DOHH2 (cell line): ENCODE measurements at regions not wholly inside any gene's neighbourhood (a gene's known extent, or its start where the extent isn't known, plus 50 kb on each side); places are given as distances from the start of the nearest gene placed in this dataset.

Source experiments
- EZH2phosphoT487 ChIP-seq: fragments of 200-600 bp; sonication (generic); IDR thresholded peaks from 2 replicates; pipeline ENCODE4 v1.6.1; 2017; ENCODE audit warnings: borderline replicate concordance, mild to moderate bottlenecking, antibody characterized with exemption, low read length, moderate library complexity, mixed read lengths
- TF ChIP-seq, protein P1 (sequence below): fragments of 200-600 bp; sonication (generic); IDR thresholded peaks from one replicate; pipeline ENCODE4 v1.5.1; 2014; ENCODE audit warnings: antibody characterized with exemption, mild to moderate bottlenecking, low read depth, low read length; ENCODE audit not compliant: poor library complexity, severe bottlenecking

GRCh38 chr4:162245051-162245450 is 81.3 kb upstream of the FSTL5 start:
- no peak for TF ChIP-seq EZH2phosphoT487
- TF ChIP-seq, protein P1, sequence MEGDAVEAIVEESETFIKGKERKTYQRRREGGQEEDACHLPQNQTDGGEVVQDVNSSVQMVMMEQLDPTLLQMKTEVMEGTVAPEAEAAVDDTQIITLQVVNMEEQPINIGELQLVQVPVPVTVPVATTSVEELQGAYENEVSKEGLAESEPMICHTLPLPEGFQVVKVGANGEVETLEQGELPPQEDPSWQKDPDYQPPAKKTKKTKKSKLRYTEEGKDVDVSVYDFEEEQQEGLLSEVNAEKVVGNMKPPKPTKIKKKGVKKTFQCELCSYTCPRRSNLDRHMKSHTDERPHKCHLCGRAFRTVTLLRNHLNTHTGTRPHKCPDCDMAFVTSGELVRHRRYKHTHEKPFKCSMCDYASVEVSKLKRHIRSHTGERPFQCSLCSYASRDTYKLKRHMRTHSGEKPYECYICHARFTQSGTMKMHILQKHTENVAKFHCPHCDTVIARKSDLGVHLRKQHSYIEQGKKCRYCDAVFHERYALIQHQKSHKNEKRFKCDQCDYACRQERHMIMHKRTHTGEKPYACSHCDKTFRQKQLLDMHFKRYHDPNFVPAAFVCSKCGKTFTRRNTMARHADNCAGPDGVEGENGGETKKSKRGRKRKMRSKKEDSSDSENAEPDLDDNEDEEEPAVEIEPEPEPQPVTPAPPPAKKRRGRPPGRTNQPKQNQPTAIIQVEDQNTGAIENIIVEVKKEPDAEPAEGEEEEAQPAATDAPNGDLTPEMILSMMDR, result no peak
